ENCODE measurements at regions not wholly inside any gene's neighbourhood (a gene's known extent, or its start where the extent isn't known, plus 50 kb on each side); places are given as distances from the start of the nearest gene placed in this dataset.

DNA sequence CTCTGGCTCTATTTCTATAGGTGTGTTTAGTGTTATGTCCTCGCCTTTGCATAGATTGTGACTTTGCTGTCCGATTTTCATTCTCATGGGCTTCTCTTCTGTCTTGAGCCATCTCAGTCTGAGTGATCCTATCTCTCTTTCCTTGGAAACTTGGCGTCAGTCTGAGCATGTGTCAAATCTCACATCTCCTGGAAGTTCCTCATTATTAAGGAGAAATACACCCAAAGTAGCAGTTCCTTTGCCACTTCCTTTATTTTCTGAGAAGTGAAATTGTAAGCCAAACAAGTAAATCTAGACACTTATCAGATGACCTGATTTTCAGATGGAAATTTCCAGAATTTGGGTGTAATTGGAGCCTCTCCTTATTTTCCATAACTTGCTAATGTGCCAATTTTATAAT lies 126.9 kb upstream of the ANKH start:
- no TSS peak for BruUV-seq (replicated peaks)
- Histone ChIP-seq H3K4me3 (no peak overlapping the region), H3K9ac (ENCODE audit: insufficient read depth in 1 of 2, low read depth in 2 of 2, low read length in 2 of 2) (no peak overlapping the region)
- no peak for TF ChIP-seq RAD51 (IDR thresholded peaks at IDR 0.05; ENCODE audit: borderline replicate concordance, low read depth)
- no peak for TF ChIP-seq MCM2 (IDR thresholded peaks at IDR 0.05; ENCODE audit: low read depth)
- TF ChIP-seq RBM39 (optimal IDR thresholded peaks at IDR 0.05; ENCODE audit: low read depth, low read length): no peak
- TF ChIP-seq, protein P1, sequence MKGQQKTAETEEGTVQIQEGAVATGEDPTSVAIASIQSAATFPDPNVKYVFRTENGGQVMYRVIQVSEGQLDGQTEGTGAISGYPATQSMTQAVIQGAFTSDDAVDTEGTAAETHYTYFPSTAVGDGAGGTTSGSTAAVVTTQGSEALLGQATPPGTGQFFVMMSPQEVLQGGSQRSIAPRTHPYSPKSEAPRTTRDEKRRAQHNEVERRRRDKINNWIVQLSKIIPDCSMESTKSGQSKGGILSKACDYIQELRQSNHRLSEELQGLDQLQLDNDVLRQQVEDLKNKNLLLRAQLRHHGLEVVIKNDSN (CRISPR knock-in tag; IDR thresholded peaks at IDR 0.05): no peak
- TF ChIP-seq ELF4 (CRISPR knock-in tag; IDR thresholded peaks at IDR 0.05): no peak
- TF ChIP-seq NFXL1 (CRISPR knock-in tag; IDR thresholded peaks at IDR 0.05): no peak
- TF ChIP-seq TOE1 (IDR thresholded peaks at IDR 0.05; ENCODE audit: borderline replicate concordance): no peak
- TF ChIP-seq TOE1 (CRISPR knock-in tag; IDR thresholded peaks at IDR 0.05; ENCODE audit: borderline replicate concordance, low read depth): no peak
- TF ChIP-seq SMARCB1 (IDR thresholded peaks at IDR 0.05; ENCODE audit: insufficient read length, low read depth): no peak
- no peak for TF ChIP-seq TCF3 (CRISPR knock-in tag; IDR thresholded peaks at IDR 0.05)
- TF ChIP-seq GTF2E2 (tag; IDR thresholded peaks at IDR 0.05): no peak
- TF ChIP-seq, protein P2, sequence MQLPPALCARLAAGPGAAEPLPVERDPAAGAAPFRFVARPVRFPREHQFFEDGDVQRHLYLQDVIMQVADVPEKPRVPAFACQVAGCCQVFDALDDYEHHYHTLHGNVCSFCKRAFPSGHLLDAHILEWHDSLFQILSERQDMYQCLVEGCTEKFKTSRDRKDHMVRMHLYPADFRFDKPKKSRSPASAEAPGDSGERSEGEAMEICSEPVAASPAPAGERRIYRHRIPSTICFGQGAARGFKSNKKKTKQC (CRISPR knock-in tag; IDR thresholded peaks at IDR 0.05): no peak
- TF ChIP-seq, protein P3, sequence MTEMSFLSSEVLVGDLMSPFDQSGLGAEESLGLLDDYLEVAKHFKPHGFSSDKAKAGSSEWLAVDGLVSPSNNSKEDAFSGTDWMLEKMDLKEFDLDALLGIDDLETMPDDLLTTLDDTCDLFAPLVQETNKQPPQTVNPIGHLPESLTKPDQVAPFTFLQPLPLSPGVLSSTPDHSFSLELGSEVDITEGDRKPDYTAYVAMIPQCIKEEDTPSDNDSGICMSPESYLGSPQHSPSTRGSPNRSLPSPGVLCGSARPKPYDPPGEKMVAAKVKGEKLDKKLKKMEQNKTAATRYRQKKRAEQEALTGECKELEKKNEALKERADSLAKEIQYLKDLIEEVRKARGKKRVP (CRISPR knock-in tag; IDR thresholded peaks at IDR 0.05): no peak
- TF ChIP-seq ZNF274 (IDR thresholded peaks at IDR 0.05; ENCODE audit: borderline replicate concordance, low read depth, low read length): no peak
- TF ChIP-seq NFYB (IDR thresholded peaks at IDR 0.05; ENCODE audit: extremely low read depth, insufficient read length): no peak

More for the DNA sequence above, 126.9 kb upstream of the ANKH start:
- H3K9me3 ChIP-seq (replicated peaks; ENCODE audit: control insufficient read depth, insufficient read depth, low read depth, low read length): no peaks in the 10 kb centered on the region
- POLR2A ChIA-PET: no interaction called here
- H3K4me2 ChIP-seq (ENCODE audit: insufficient read depth, low read length): no peak overlapping the region
- H3K79me2 ChIP-seq (ENCODE audit: control insufficient read depth, insufficient read depth, low read length): no peaks in the 10 kb centered on the region
- WGBS (ENCODE audit: insufficient coverage, low coverage, missing lambda C conversion rate): 0% methylated on average over 3 of the region's 3 CpGs
- CTCF ChIA-PET (ENCODE audit: low intra/inter-chr PET ratio): no interaction called here
- no peaks in the 10 kb centered on the region for H3K9me1 ChIP-seq (ENCODE audit: control insufficient read depth, insufficient read depth, low read length)
- in situ Hi-C loops (cut with MboI) (no loop called here), intact Hi-C loops (cut with micrococcal nuclease) (no loop called here)
- H3K27me3 ChIP-seq (ENCODE audit: control insufficient read depth in 2 of 2, insufficient read depth in 2 of 2, low read length in 2 of 2): no peaks in the 10 kb centered on the region
- no peaks in the 10 kb centered on the region for H4K20me1 ChIP-seq (replicated peaks; ENCODE audit: control insufficient read depth, insufficient read depth, low read length)
- no peak for ATAC-seq
- H2AFZ ChIP-seq (ENCODE audit: low read depth, low read length): no peak overlapping the region
- no peaks in the 10 kb centered on the region for H3K36me3 ChIP-seq (ENCODE audit: control insufficient read depth, insufficient read depth, low read length)
- DNase-seq (ENCODE audit: extremely low read depth in 1 of 4, low spot score in 3 of 4): no peak
- no peak for FAIRE-seq
- no peaks in the 10 kb centered on the region for H3K4me1 ChIP-seq (replicated peaks in 1 of 2; ENCODE audit: control insufficient read depth in 2 of 2, insufficient read depth in 2 of 2, low read length in 2 of 2)
- H3K27ac ChIP-seq (ENCODE audit: extremely low read depth, low read depth, low read length): no peak overlapping the region

All from K562 (cell line).